Motor neuron (in vitro differentiated cells): ENCODE measurements at regions not wholly inside any gene's neighbourhood (a gene's known extent, or its start where the extent isn't known, plus 50 kb on each side); places are given as distances from the start of the nearest gene placed in this dataset.
"Not testable (repeated sequence)": the region's sequence is repeated elsewhere in the genome, so short reads cannot be mapped to it uniquely, and the experiment has no call there.

ENCODE experiments used
- ATAC-seq, 8 experiments: fragments of 200-7000 bp; cut with Tn5 transposase; replicated peaks in 6 of 8; 2 replicates each; pipeline ENCODE4 v1.8.0; 2021; ENCODE audit warnings: mild to moderate bottlenecking in 8 of 8, moderate library complexity in 8 of 8
- H3K27ac ChIP-seq, 2 donors: fragments of 250-450 bp; sonication (Bioruptor Pico); 2 replicates each; pipeline ENCODE4 v1.9.0; 2021; ENCODE audit warnings: antibody characterized with exemption in 2 of 2, mild to moderate bottlenecking in 2 of 2, moderate library complexity in 1 of 2
- H3K4me1 ChIP-seq, 2 donors: fragments of 250-450 bp; sonication (Bioruptor Pico); replicated peaks in 1 of 2; 2 replicates each; pipeline ENCODE4 v1.6.1; 2021; ENCODE audit warnings: antibody characterized with exemption in 2 of 2, mild to moderate bottlenecking in 2 of 2, moderate library complexity in 1 of 2
- H3K4me3 ChIP-seq, 5 donors: fragments of 250-450 bp; sonication (Bioruptor Pico); 2 replicates each; pipeline ENCODE4 v1.9.0; 2021; ENCODE audit warnings: antibody characterized with exemption in 5 of 5, mild to moderate bottlenecking in 5 of 5, moderate library complexity in 4 of 5
- WGBS, 10 experiments: fragments of 450-650 bp; shearing (Covaris generic); methylation state at CpG; one replicate each; pipeline ENCODE4 v1.0.0; 2022; 5-methylcytosine and 5-hydroxymethylcytosine counted together
- in situ Hi-C, 9 experiments: fragments of 400-800 bp; cut with MboI; loops; one replicate each; pipeline ENCODE4 v1.15.0; 2021; ENCODE audit warnings: low sequenced_read_pairs in 9 of 9, low pct_unique_long_range_greater_than_20kb in 2 of 9; ENCODE audit not compliant: unreplicated experiment in 9 of 9

DNA sequence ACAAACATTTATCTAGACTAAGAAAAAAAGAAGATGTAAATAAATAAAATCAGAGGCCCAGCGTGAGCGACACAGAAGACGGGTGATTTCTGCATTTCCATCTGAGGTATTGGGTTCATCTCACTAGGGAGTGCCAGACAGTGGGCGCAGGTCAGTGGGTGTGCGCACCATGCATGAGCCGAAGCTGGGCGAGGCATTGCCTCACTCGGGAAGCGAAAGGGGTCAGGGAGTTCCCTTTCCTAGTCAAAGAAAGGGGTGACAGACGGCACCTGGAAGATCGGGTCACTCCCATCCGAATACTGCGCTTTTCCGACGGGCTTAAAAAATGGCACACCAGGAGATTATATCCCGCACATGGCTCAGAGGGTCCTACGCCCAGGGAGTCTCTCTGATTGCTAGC, 79.5 kb upstream of the ABCD2 start:
- H3K27ac ChIP-seq, H3K4me1 ChIP-seq, H3K4me3 ChIP-seq, in situ Hi-C loops, ATAC-seq: not testable (repeated sequence)
- 40 to 100% (median 73%) methylated on average over 3 to 9 of the region's 17 CpGs; no CpG with 5 or more reads in 2 of the 10 experiments for WGBS, 10 experiments

DNA sequence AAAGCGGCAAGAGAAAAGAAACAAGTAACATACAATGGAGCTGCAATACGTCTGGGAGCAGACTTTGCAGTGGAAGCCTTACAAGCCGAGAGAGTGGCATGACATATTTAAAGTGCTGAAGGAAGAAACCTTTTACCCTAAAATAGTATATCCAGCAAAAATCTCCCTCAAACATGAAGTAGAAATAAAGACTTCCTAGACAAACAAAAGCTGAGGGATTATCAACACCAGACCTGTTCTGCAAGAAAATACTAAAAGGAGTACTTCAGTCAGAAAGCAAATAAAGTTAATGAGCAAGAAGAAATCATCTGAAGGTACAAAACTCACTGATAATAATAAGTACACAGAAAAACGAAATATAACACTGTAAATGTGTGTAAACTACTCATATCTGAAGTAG, 77.5 kb upstream of the ABCD2 start:
- WGBS, 10 experiments: 19 to 87% (median 60%) methylated on average over 1 to 4 of the region's 4 CpGs
- in situ Hi-C loops: no loop called here
- Histone ChIP-seq H3K4me3 (no peak overlapping the region), H3K4me1 (no peaks in the 10 kb centered on the region), H3K27ac (no peak overlapping the region)
- ATAC-seq: no peak

DNA sequence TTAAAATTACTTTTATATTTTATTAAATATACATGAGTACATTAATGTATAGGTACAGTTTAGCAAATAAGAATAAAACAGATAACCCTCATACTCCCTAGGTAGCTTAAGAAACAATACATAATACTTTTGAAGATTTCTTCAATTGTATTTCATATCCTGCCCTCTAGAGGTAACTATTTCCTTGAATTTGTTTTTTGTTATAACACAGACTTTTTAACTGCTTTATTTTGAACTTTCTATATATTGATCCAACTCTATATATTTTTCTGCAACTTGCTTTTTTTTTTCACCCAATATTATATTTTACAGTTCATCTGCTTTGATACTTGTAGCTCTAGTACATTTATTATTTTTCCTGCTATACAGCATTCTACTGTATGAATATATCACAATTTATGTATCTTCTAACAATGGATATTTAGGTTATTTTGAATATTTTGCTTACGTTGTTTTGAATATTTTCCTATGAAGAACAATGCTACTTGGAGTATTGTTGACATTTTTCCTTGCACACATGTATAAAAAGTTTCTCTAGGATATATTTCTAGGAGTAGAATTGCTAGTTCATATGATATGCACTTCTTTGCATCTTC, 72.8 kb upstream of the ABCD2 start:
- in situ Hi-C loops: no loop called here
- Histone ChIP-seq H3K27ac (no peak overlapping the region), H3K4me1 (no peaks in the 10 kb centered on the region), H3K4me3 (no peak overlapping the region)
- no peak for ATAC-seq
- 0 to 93% (median 62%) methylated on average over 1 of the region's 1 CpG; no CpG with 5 or more reads in 1 of the 10 experiments for WGBS, 10 experiments

DNA sequence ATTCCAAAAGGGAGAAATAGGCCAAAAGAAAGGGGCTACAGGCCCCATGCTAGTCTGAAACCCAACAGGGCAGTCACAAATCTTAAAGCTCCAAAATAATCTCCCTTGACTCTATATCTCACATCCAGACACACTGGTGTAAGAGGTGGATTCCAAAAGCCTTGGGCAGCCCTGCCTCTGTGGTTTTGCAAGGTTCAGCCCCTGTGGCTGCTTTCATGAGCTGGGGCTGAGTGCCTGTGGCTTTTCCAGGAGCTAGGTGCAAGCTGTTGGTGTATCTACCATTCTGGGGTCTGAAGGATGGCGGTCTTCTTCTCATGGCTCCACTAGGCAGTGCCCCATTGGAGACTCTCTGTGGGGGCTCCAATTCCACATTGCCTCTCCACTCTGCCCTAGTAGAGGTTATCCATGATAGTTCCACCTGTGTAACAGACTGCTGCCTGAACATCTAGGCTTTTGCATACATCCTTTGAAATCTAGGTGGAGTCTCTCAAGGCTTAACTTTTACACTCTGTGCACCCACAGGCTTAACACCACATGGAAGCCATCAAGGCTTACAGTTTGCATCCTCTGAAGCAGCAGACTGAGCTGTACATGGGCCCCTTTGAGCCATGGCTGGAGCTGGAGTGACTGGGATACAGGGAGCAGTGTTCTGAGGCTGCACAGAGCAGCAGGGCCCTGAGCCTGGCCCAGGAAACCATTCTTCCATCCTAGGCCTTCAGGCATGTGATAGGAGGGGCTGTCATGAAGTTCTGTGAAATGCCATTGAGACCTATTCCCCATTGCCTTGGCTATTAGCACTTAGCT, 66.5 kb upstream of the ABCD2 start:
- ATAC-seq: peak in 2 of 8 experiments; percentile 63 to 71
- Histone ChIP-seq H3K4me3 (no peak overlapping the region), H3K4me1 (no peaks in the 10 kb centered on the region), H3K27ac (no peak overlapping the region)
- in situ Hi-C loops: no loop called here
- 83% methylated on average over 1 of the region's 1 CpG; no CpG with 5 or more reads in 9 of the 10 experiments for WGBS, 10 experiments

DNA sequence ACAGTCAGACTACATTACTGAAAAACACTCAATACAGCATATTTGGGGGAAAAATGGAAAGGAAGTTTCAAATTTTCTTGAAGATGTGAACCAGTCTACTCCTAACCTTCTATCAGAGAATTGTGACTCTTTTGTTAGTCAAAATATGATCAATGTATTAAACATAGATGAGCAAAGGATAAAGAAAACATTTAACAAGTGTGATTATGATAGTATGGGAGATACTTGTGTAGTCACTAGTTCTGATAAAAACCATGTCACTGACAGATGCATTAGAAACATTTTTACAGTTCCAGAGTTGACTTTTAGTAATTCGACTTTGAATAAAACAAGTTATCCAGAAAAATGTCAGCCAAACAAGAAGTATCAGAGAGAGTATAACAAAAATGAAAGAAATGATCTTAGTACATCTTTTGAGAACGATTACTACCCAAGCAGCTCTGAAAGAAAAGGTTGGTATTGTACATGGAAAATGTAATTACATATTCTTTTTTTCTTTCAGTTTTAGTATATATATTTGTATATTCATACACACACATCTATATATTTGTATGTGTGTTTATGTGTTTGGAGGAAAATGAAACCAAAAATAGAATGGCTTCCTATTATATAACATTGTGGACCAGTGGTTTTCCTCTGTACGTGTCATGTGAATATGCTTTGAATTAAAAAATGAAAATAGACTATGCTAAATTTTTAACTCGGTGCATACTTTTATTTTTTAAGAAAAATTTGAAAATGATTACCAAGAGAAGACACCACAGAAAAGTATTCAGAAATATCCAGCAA, 63.3 kb upstream of the ABCD2 start:
- no peak for ATAC-seq
- Histone ChIP-seq H3K4me1 (no peaks in the 10 kb centered on the region), H3K27ac (no peak overlapping the region), H3K4me3 (no peak overlapping the region)
- in situ Hi-C loops: no loop called here
- WGBS, 10 experiments: 9 to 87% (median 67%) methylated on average over 2 to 4 of the region's 4 CpGs

DNA sequence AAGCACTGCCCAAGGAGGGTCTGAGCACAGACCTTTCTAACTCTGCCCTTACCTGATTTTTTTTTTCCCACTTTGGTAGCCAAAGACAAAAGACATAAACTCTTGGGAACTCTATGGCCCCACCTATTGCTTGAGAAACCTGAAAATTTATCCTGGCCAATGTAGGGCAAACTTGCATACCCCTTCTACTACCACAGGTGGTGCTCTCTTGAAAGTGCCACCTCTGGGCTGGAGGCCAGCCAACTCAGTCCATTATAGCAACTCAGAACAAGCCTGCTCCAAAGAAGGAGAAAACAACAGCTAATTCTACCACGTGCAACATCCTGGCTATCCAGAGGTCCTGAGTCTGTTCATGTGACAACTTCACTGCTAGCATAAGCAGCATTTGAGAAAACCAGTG, 55.7 kb upstream of the ABCD2 start:
- no peaks in the 10 kb centered on the region for H3K4me1 ChIP-seq

DNA sequence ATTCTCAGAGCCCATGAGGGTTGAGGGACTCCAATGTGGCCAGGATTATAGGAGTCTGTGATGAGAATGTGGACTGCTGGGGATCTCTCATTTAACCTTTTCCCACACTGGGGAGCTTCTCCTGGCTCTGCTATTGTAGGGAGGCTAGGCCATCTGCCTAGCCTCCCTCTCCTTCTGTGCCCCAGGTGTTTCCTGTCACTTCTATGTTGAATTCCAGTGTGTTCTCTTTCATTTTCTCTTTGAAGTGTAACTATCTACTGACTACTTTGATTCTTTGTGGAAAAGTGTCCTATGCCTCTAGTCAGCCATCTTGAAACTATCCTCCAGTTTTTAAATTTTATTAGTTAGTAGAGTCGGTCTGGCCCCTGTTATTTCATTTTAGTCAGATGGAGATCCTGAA, 53.4 kb upstream of the ABCD2 start:
- 0 to 100% (median 60%) methylated on average over 1 of the region's 1 CpG; no CpG with 5 or more reads in 2 of the 10 experiments for WGBS, 10 experiments
- in situ Hi-C loops: no loop called here
- Histone ChIP-seq H3K4me3 (no peak overlapping the region), H3K27ac (no peak overlapping the region), H3K4me1 (no peaks in the 10 kb centered on the region)
- ATAC-seq: no peak

More for the DNA sequence above, 55.7 kb upstream of the ABCD2 start:
- no peak overlapping the region for H3K27ac ChIP-seq
- ATAC-seq: no peak
- WGBS, 10 experiments: 0 to 100% (median 63%) methylated on average over 1 of the region's 1 CpG; no CpG with 5 or more reads in 5 of the 10 experiments
- no peak overlapping the region for H3K4me3 ChIP-seq
- in situ Hi-C loops: no loop called here

DNA sequence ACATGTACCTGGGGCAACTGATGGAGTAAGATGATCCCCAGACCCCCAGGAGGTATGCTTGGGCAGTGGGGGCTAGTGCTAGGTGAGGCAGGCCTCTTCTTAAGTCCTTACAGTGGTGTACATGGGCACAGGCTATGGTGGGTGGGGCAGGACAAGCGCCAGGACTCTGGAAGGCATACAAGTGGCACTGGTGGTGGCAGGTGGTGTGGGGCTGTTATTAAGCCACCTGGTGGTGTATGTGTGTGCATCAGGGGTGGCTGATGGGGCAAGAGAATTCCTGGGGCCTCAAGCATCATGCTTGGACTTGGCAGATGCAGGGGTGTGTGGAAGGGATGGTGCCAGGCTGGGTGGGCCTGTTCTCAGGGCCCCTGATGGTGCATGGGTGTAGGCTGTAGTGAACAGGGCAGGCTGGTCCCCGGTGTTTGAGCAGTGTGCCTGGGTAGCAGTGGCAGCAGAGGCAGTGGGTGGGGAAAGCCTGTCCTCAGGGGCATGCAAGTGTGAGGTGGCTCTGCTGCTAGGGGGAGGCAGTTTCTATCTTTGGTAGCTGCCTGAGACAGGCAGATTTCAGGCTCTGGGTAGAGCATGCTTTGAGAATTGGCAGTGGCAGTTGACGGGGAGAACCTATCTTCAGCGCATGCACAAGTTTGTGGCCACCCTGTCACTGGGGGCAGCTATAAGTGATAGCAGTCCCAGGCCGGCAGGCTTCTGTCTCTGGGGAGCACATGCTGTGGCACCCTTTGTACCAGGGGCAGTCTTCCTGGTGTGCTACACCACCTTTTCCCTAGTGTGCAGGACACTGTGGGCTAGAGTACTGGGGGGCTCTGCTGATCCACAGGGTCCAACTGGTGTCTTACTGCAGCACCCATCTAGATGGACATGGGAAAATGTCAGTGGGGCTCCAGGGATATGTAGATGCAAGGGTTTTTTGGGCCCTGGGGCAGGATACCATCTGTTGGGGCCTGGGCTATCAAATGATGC, 52.6 kb upstream of the ABCD2 start:
- no peak overlapping the region for H3K4me3 ChIP-seq
- no peak overlapping the region for H3K27ac ChIP-seq
- in situ Hi-C loops: no loop called here
- ATAC-seq: no peak
- no peaks in the 10 kb centered on the region for H3K4me1 ChIP-seq
- 0 to 100% (median 88%) methylated on average over 1 to 2 of the region's 5 CpGs; no CpG with 5 or more reads in 6 of the 10 experiments for WGBS, 10 experiments

DNA sequence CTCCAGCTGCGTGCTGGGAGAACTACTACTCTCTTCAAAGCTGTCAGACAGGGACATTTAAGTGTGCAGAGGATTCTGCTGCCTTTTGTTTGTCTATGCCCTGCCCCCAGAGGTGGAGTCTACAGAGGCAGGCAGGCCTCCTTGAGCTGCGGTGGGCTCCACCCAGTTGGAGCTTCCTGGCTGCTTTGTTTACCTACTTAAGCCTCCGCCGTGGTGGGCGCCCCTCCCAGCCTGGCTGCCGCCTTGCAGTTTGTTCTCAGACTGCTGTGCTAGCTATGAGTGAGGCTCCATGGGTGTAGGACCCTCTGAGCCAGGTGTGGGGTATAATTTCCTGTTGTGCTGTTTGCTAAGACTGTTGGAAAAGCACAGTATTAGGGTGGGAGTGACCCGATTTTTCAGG, 49.9 kb upstream of the ABCD2 start:
- H3K27ac ChIP-seq, H3K4me1 ChIP-seq, in situ Hi-C loops, H3K4me3 ChIP-seq: not testable (repeated sequence)
- 62 to 100% (median 90%) methylated on average over 1 to 4 of the region's 7 CpGs; no CpG with 5 or more reads in 6 of the 10 experiments for WGBS, 10 experiments
- ATAC-seq: peak in 2 of 8 experiments; percentile 17 to 24
